Muscle layer of colon (tissue), 2 donors: ENCODE measurements at regions not wholly inside any gene's neighbourhood (a gene's known extent, or its start where the extent isn't known, plus 50 kb on each side); places are given as distances from the start of the nearest gene placed in this dataset.

ENCODE experiments used
- H3K27ac ChIP-seq: one replicate; pipeline ENCODE4 v1.7.0; 2013; ENCODE audit warnings: low read depth, mild to moderate bottlenecking, low read length, moderate library complexity
- H3K27me3 ChIP-seq, 2 donors: one replicate each; pipeline ENCODE4 v1.7.0; 2013; ENCODE audit warnings: low read length in 2 of 2, mild to moderate bottlenecking in 2 of 2; ENCODE audit not compliant: insufficient read depth in 2 of 2, control insufficient read depth in 1 of 2
- H3K36me3 ChIP-seq: one replicate; pipeline ENCODE4 v1.7.0; 2013; ENCODE audit warnings: mild to moderate bottlenecking, low read length; ENCODE audit not compliant: insufficient read depth
- H3K4me1 ChIP-seq: one replicate; pipeline ENCODE4 v1.7.0; 2013; ENCODE audit warnings: mild to moderate bottlenecking, low read length; ENCODE audit not compliant: insufficient read depth
- H3K4me3 ChIP-seq, 2 donors: one replicate each; pipeline ENCODE4 v1.7.0; 2013; ENCODE audit warnings: low read length in 2 of 2, low read depth in 1 of 2, mild to moderate bottlenecking in 1 of 2, moderate library complexity in 1 of 2
- H3K9ac ChIP-seq: one replicate; pipeline ENCODE4 v1.7.0; 2013; ENCODE audit warnings: low read length
- H3K9me3 ChIP-seq: one replicate; pipeline ENCODE4 v1.7.0; 2013; ENCODE audit warnings: mild to moderate bottlenecking, low read length
- donor health status: abdominal sarcoma.
- donor health status: Adenocarcinoma of cecum.

DNA sequence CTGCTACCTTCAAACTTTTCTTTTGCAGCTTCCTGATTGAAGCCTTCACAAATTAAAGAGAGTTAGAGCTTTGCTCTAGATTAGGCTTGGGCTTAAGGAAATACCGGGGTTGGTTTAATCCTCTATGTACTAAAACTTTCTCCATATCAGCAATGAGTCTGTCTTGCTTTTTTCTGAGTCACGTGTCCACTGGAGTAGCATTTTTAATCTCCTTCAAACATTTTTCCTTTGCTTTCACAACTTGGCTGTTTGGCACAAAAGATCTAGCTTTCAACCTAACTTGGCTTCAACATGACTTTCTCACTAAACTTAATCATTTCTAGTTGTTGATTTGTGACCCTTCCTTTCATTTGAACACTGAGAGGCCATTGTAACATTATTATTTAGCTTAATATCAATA lies 261.6 kb downstream of the PLK2 start:
- Histone ChIP-seq H3K4me1 (no peaks in the 10 kb centered on the region), H3K4me3 (no peak overlapping the region), H3K27ac (no peak overlapping the region), H3K27me3 (no peaks in the 10 kb centered on the region), H3K9ac (no peak overlapping the region), H3K36me3 (no peaks in the 10 kb centered on the region), H3K9me3 (no peaks in the 10 kb centered on the region)

DNA sequence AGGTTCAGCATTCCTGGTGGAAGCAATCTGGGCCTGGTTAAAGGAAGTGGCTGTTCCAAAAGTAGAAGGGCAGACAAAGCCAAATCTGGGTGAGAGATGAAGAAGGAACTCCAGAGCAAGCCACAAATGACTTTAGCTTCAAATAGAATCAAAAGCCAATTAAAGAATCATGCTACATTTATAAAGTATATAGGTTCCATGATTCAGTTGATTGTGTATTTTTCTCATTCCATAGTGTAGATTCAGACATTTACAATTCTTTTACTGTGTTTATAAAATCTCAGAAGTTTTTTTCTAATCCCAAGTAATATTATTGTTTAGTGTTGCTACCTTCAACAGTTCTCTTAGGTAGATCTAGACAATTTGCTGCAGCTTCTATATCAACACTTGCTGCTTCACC lies 262.0 kb downstream of the PLK2 start:
- Histone ChIP-seq H3K4me3 (no peak overlapping the region), H3K9ac (no peak overlapping the region), H3K9me3 (no peaks in the 10 kb centered on the region), H3K27ac (no peak overlapping the region), H3K36me3 (no peaks in the 10 kb centered on the region), H3K4me1 (no peaks in the 10 kb centered on the region), H3K27me3 (no peaks in the 10 kb centered on the region)

DNA sequence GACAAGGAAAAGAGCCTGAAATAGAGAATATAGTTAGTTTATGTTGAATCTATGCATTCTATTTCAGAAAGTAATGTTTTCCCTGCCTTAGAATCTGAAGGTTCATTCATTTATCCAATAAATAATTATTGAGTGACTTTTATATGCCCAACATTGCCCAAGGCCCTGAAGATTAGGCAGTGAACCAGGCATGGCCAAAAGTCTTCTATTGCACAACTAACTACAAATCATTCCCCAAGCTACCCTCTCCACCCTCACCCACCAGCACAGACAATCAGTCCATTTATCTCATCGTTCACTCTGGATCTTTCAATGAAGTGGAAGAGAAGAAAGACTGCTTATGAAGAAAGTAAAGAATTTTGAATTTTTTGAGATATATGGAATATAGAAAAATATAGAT lies 268.4 kb downstream of the PLK2 start:
- Histone ChIP-seq H3K4me1 (no peaks in the 10 kb centered on the region), H3K4me3 (no peak overlapping the region), H3K9ac (no peak overlapping the region), H3K9me3 (no peaks in the 10 kb centered on the region), H3K36me3 (no peaks in the 10 kb centered on the region), H3K27me3 (no peaks in the 10 kb centered on the region), H3K27ac (no peak overlapping the region)

DNA sequence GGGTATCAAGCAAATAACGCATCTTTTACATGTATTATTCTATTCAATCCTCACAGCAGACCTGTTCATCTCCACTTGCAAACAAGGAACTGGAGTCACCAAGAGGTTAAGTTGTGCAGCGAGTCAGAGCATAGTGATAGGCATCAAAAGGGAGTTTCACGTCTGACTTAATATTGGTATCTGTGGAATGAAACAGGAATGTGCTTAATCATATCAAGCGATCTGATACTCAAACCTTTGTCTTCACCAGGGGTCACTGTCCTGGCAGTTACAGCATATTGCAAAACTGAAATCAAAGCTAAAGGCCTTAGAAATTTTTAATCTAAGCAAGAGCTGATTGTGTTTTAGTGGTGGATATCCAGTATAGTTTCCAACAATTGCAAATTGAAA lies 271.6 kb downstream of the PLK2 start:
- Histone ChIP-seq H3K9ac (no peak overlapping the region), H3K27me3 (no peaks in the 10 kb centered on the region), H3K4me1 (no peaks in the 10 kb centered on the region), H3K4me3 (no peak overlapping the region), H3K27ac (no peak overlapping the region), H3K9me3 (no peaks in the 10 kb centered on the region), H3K36me3 (no peaks in the 10 kb centered on the region)

DNA sequence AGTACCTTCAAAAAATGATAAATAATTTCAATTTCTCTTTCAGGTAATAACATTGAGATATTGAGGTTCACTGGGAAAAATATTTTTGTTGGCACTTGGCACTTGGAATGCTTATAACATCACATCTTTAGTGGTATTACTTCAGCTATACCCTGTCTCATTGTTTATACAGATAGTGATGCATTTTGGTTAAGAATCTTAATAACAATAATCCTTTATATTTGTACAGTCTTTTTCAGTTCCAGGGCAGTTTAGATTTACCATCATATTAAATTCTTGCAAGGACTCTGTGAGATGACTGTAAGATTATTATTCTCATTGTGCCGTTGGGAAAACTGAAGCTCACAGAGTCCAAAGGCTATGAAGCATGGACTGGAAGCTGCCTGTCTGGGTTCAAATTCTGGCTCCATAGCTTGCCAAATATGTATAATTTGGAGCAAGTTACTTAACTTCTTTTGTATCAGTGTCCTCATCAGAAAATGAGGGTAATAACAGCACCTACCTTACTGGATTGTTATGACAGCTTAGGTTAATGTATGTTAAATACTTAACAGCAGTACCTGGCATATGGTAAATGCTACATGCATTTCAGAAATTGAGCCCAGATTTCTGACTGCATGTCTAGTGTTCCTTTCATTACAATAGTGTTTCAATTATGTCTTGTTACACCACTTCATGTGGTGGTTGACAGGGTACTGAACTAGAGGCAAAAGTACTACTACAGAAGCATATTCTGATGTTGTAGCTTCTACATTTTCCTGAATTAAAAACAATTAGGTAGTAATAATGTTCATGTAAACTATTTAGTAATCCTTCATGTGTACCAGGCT lies 272.2 kb downstream of the PLK2 start:
- Histone ChIP-seq H3K9ac (no peak overlapping the region), H3K4me3 (no peak overlapping the region), H3K36me3 (no peaks in the 10 kb centered on the region), H3K27me3 (no peaks in the 10 kb centered on the region), H3K27ac (no peak overlapping the region), H3K4me1 (no peaks in the 10 kb centered on the region), H3K9me3 (no peaks in the 10 kb centered on the region)

DNA sequence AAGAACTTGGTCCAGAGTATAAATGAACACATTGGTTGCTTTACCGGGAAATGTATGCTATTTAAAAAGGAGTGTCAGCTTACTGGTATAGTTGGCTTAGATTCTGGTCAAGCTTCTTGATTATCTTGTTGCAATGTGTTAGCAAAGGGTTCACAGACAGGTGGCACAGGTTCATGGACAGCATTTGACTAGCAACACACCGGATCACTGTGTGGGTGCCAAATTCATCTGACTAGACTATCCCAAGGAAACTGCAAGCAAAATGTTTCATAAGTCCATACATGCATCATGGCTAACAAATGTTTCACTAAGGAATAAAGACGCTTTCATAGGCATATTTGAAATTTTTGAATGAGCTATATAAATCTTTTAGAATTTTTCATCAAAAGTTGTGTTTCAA lies 274.1 kb downstream of the PLK2 start:
- no peak overlapping the region for H3K27ac ChIP-seq

DNA sequence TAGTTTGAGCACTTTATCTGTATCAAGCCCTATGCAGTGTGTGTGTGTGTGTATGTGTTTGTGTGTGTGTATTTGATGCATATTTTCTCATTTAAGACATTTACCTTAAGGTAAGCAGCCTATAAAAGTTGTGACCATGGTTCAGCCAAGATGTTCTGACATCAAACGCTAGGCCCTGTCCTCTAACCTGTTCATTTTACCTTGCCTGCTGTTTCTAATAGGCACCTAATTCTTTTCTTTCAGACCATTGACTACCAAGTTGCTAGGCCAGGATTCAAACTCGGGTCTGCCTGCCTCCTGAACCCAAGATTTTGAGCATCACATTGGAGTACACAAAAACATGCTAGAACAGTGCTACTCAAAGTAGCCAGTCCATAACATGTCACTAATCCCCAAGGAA lies 274.5 kb downstream of the PLK2 start:
- no peaks in the 10 kb centered on the region for H3K36me3 ChIP-seq
- H3K9me3 ChIP-seq = no peaks in the 10 kb centered on the region

More for the DNA sequence above, 274.1 kb downstream of the PLK2 start:
- H3K9ac ChIP-seq = no peak overlapping the region
- H3K36me3 ChIP-seq = no peaks in the 10 kb centered on the region
- H3K4me1 ChIP-seq = no peaks in the 10 kb centered on the region
- H3K4me3 ChIP-seq = no peak overlapping the region
- no peaks in the 10 kb centered on the region for H3K9me3 ChIP-seq
- no peaks in the 10 kb centered on the region for H3K27me3 ChIP-seq

DNA sequence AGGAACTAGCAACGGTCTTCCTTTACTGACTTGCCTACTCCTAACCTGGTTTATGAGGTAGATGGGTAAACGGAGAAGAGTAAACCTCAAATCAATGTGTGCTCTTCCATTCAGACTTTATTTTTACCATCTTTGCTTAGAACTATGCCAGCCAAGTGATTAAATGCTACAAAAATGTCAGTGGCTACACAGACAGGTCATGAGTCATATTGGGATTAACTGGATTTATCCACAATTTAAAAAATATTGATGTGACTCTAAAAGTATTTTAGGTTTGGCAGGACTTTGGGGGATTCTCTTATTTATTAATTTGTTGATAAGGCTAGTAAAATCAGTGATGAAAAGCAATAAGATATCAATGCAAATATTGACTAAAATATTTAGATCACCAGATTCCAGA lies 275.0 kb downstream of the PLK2 start:
- Histone ChIP-seq H3K4me1 (no peaks in the 10 kb centered on the region), H3K4me3 (no peak overlapping the region), H3K27me3 (no peaks in the 10 kb centered on the region), H3K36me3 (no peaks in the 10 kb centered on the region), H3K9me3 (no peaks in the 10 kb centered on the region), H3K27ac (no peak overlapping the region), H3K9ac (no peak overlapping the region)

More for the DNA sequence above, 274.5 kb downstream of the PLK2 start:
- H3K27ac ChIP-seq = no peak overlapping the region
- no peak overlapping the region for H3K4me3 ChIP-seq
- no peaks in the 10 kb centered on the region for H3K27me3 ChIP-seq
- H3K4me1 ChIP-seq = no peaks in the 10 kb centered on the region
- H3K9ac ChIP-seq = no peak overlapping the region

DNA sequence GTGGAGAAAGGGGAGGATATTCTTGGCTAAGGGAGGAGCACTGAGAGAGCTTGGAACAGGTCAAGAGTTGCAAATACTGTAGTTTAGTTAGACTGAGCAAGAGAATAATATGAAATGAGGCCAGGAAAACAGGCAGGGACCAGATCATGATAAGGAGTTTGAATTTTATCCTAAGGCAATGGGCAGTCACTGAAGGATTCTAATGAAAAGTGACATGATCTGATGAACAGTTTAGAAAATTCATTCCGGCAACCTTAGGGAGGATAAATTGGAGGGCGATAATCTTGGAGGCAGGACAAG lies 276.1 kb downstream of the PLK2 start:
- Histone ChIP-seq H3K9me3 (no peaks in the 10 kb centered on the region), H3K27me3 (no peaks in the 10 kb centered on the region), H3K9ac (no peak overlapping the region), H3K4me1 (no peaks in the 10 kb centered on the region), H3K36me3 (no peaks in the 10 kb centered on the region), H3K4me3 (no peak overlapping the region), H3K27ac (no peak overlapping the region)

DNA sequence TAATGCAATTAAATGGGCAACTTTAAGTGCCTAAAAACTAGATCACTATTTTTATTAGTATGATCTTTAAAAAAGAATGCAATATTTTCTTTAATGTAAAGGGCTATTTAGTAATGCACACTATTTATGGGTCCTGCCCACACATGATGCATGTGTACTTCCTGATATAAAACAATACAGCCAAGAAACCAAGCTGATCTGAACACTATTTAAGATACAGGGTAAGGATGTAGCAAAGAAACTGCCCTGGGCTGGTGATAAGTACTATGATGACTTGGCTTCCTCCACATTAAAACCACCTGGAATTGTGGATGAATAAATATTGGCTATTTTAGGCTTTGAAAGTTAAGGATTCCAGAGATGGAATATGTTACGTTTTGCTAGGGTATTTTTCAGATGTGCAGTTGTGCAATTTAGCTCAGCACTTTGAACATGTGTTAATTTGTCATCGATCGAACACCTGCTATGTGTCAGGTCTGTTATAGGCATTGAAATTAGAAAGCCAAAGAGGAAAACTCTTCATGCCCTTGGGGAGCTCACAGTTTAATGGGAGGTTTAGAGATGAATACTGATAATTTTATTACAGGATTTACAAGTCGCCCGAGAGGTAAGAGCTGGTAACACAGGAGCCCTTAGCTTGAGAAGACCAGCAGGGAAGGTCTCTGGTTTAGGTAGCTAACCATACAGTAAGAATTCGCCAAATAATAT lies 276.7 kb downstream of the PLK2 start:
- H3K9me3 ChIP-seq = no peaks in the 10 kb centered on the region
- H3K27me3 ChIP-seq = no peaks in the 10 kb centered on the region
- H3K9ac ChIP-seq = no peak overlapping the region
- no peak overlapping the region for H3K4me3 ChIP-seq
- no peaks in the 10 kb centered on the region for H3K4me1 ChIP-seq
- H3K36me3 ChIP-seq = no peaks in the 10 kb centered on the region
- H3K27ac ChIP-seq = no peak overlapping the region

DNA sequence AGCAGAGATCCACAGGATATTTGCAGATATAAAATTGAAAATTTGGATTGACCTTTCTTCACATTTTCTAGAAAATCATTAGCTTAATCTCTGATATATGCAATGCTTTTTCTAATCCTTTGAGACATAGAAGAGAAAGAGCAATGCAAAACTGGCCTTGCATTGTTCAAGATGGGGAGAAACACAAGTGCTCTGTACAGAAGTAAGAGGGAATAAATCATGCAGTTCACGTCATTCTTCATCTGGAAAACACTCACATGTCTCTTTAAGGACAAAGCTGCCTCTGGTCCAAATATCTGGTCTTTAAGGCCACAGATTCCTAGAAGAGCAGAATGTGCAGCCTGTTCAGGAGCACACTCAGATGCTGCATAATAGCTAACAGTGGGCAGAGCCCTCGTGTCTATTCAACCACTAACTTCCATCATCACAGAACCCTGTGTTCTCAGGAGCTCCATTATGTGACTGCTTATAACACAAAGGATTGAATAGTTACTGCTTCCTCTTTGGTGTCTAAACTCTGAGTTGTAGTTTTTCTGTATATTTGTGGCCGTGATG lies 277.5 kb downstream of the PLK2 start:
- Histone ChIP-seq H3K9me3 (no peaks in the 10 kb centered on the region), H3K27me3 (no peaks in the 10 kb centered on the region), H3K4me1 (no peaks in the 10 kb centered on the region), H3K36me3 (no peaks in the 10 kb centered on the region), H3K27ac (no peak overlapping the region), H3K4me3 (no peak overlapping the region), H3K9ac (no peak overlapping the region)
